HepG2 (cell line): ENCODE measurements at regions not wholly inside any gene's neighbourhood (a gene's known extent, or its start where the extent isn't known, plus 50 kb on each side); places are given as distances from the start of the nearest gene placed in this dataset.

Experiments used
- ATAC-seq: fragments of 200-7000 bp; cut with Tn5 transposase; 3 replicates; pipeline ENCODE4 v1.9.1; 2020; ENCODE audit warnings: mild to moderate bottlenecking, moderate library complexity
- BruUV-seq: library from RNA; stranded (reverse); fragments of 400-500 nt; replicated peaks from 2 replicates; lab custom pipeline; 2021; lab: Mats Ljungman, UMichigan
- CTCF ChIA-PET: fragments of 300-600 bp; formaldehyde crosslinking; extraction: SDS; loops from one replicate; lab custom pipeline; 2021; ENCODE audit warnings: low total read pairs, inconsistent platforms, low intra/inter-chr PET ratio; lab: Yijun Ruan, JAX
- POLR2A ChIA-PET: fragments of 350-600 bp; sonication (Branson Sonifier 250); formaldehyde crosslinking; loops from one replicate; lab custom pipeline; 2020; ENCODE audit warnings: antibody characterized with exemption, inconsistent platforms; lab: Yijun Ruan, JAX
- DNase-seq: peaks from one replicate; pipeline ENCODE4 v3.0.0-alpha.2; 2015; ENCODE audit warnings: low spot score
- FAIRE-seq: peaks from 3 replicates; lab custom pipeline; 2011; peaks lifted over from hg19 to GRCh38; lab: Jason Lieb, UNC
- H2AFZ ChIP-seq: one replicate; pipeline ENCODE4 v1.6.1; 2011; ENCODE audit warnings: low read length, inconsistent platforms
- H3K27ac ChIP-seq: fragments of 300-600 bp; 3 replicates; pipeline ENCODE4 v1.8.0; 2011; ENCODE audit warnings: mixed run types, mild to moderate bottlenecking, mixed read lengths, low read length, inconsistent platforms; ENCODE audit not compliant: insufficient read depth; ENCODE audit errors: extremely low read length
- H3K27me3 ChIP-seq, 2 experiments: fragments of 200-600 bp in 1 of 2; 2 replicates in 1 of 2; 3 replicates in 1 of 2; pipeline versions ENCODE4 v1.6.0 to v1.8.0; 2011; ENCODE audit warnings: low read length in 2 of 2, mild to moderate bottlenecking in 2 of 2, moderate library complexity in 2 of 2, inconsistent platforms in 1 of 2; ENCODE audit not compliant: insufficient read depth in 2 of 2, control insufficient read depth in 1 of 2
- H3K36me3 ChIP-seq, 2 experiments: fragments of 200-600 bp in 1 of 2; replicated peaks in 1 of 2; 2 replicates in 1 of 2; 3 replicates in 1 of 2; pipeline versions ENCODE4 v1.5.1 to v1.8.0; 2011; ENCODE audit warnings: low read length in 2 of 2, inconsistent platforms in 1 of 2; ENCODE audit not compliant: insufficient read depth in 2 of 2, control insufficient read depth in 1 of 2
- H3K4me1 ChIP-seq: 2 replicates; pipeline ENCODE4 v1.5.1; 2012; ENCODE audit warnings: low read length, inconsistent platforms; ENCODE audit not compliant: insufficient read depth
- H3K4me2 ChIP-seq: 2 replicates; pipeline ENCODE4 v1.6.0; 2011; ENCODE audit warnings: low read depth, low read length, inconsistent platforms
- H3K4me3 ChIP-seq, 3 experiments: fragments of 200-600 bp in 1 of 3; sonication (generic), shearing (Covaris generic) in 1 of 3; replicated peaks in 1 of 3; 2 replicates each; pipeline ENCODE4 v1.5.1; 2011 to 2016; ENCODE audit warnings: low read length in 3 of 3, inconsistent platforms in 2 of 3, low read depth in 2 of 3, mild to moderate bottlenecking in 2 of 3, control low read depth in 1 of 3, mixed read lengths in 1 of 3; ENCODE audit not compliant: insufficient read depth in 1 of 3
- H3K79me2 ChIP-seq: one replicate; pipeline ENCODE4 v1.6.1; 2011; ENCODE audit warnings: low read length, inconsistent platforms; ENCODE audit not compliant: insufficient read depth
- H3K9ac ChIP-seq: 2 replicates; pipeline ENCODE4 v1.6.0; 2011; ENCODE audit warnings: mild to moderate bottlenecking, low read depth, low read length, inconsistent platforms; ENCODE audit not compliant: insufficient read depth
- H3K9me3 ChIP-seq: 2 replicates; pipeline ENCODE4 v1.5.1; 2012; ENCODE audit warnings: mild to moderate bottlenecking, low read length
- H4K20me1 ChIP-seq: 2 replicates; pipeline ENCODE4 v1.6.0; 2011; ENCODE audit warnings: inconsistent platforms, mild to moderate bottlenecking, low read length, moderate library complexity; ENCODE audit not compliant: insufficient read depth
- ATAD3A ChIP-seq: sonication (generic); formaldehyde crosslinking; IDR thresholded peaks from 2 replicates; pipeline ENCODE4 v1.4.0; 2020; ENCODE audit warnings: missing genetic modification reagents
- JDP2 ChIP-seq: sonication (generic); formaldehyde crosslinking; IDR thresholded peaks from 2 replicates; pipeline ENCODE4 v1.8.1; 2022; ENCODE audit warnings: missing genetic modification reagents, borderline replicate concordance
- MLXIP ChIP-seq: sonication (generic); formaldehyde crosslinking; IDR thresholded peaks from 2 replicates; pipeline ENCODE4 v1.9.0; 2021; ENCODE audit warnings: missing genetic modification reagents, borderline replicate concordance
- NFE2L2 ChIP-seq: fragments of 150-350 bp; IDR thresholded peaks from 2 replicates; pipeline ENCODE4 v1.6.1; 2014; ENCODE audit warnings: low read length
- ZBTB8A ChIP-seq: sonication (generic); formaldehyde crosslinking; IDR thresholded peaks from 2 replicates; pipeline ENCODE4 v1.4.0; 2020; ENCODE audit warnings: mild to moderate bottlenecking, low read depth, missing genetic modification reagents, borderline replicate concordance
- ZNF619 ChIP-seq: sonication (generic); formaldehyde crosslinking; IDR thresholded peaks from 2 replicates; pipeline ENCODE4 v1.4.0; 2020; ENCODE audit warnings: mild to moderate bottlenecking, missing genetic modification reagents
- WGBS: methylation state at CpG from one replicate; pipeline ENCODE4 v1.1.6; 2017; ENCODE audit warnings: low lambda C conversion rate; 5-methylcytosine and 5-hydroxymethylcytosine counted together
- in situ Hi-C: cut with HindIII; loops from 2 replicates; pipeline ENCODE4 v1.10.0; 2017; ENCODE audit warnings: low pct_unique_long_range_greater_than_20kb; ENCODE audit not compliant: extremely low pct_ligation_motif_present
- intact Hi-C: fragments of 100-400 bp; cut with micrococcal nuclease; formaldehyde crosslinking; loops from one replicate; pipeline ENCODE4 v1.10.0; 2022; ENCODE audit not compliant: unreplicated experiment
- TF ChIP-seq, protein P1 (sequence below): IDR thresholded peaks from 2 replicates; pipeline ENCODE4 v1.6.1; 2018; ENCODE audit warnings: missing genetic modification reagents, mild to moderate bottlenecking, missing compliant biosample characterization
- TF ChIP-seq, protein P2 (sequence below): sonication (generic); formaldehyde crosslinking; IDR thresholded peaks from 2 replicates; pipeline ENCODE4 v1.4.0; 2020; ENCODE audit warnings: mild to moderate bottlenecking, missing genetic modification reagents

GRCh38 chr2:52210161-52210560 is 1178.2 kb upstream of the NRXN1 start:
- DNase-seq (no peak), ATAC-seq (no peak), FAIRE-seq (no peak)
- CTCF ChIA-PET: no interaction called here
- Histone ChIP-seq H3K9ac (no peak overlapping the region), H3K4me2 (no peak overlapping the region), H2AFZ (no peak overlapping the region), H3K27ac (no peak overlapping the region), H3K36me3 (no peaks in the 10 kb centered on the region), H3K4me3 (no peak overlapping the region), H4K20me1 (no peaks in the 10 kb centered on the region), H3K4me1 (no peaks in the 10 kb centered on the region), H3K9me3 (peaks cover 61% of the 10 kb centered on the region), H3K27me3 (no peaks in the 10 kb centered on the region), H3K79me2 (no peaks in the 10 kb centered on the region)
- intact Hi-C loops: no loop called here
- no TSS peak for BruUV-seq
- POLR2A ChIA-PET: no interaction called here
- in situ Hi-C loops: no loop called here
- TF ChIP-seq MLXIP (CRISPR knock-in tag): no peak
- TF ChIP-seq, protein P1, sequence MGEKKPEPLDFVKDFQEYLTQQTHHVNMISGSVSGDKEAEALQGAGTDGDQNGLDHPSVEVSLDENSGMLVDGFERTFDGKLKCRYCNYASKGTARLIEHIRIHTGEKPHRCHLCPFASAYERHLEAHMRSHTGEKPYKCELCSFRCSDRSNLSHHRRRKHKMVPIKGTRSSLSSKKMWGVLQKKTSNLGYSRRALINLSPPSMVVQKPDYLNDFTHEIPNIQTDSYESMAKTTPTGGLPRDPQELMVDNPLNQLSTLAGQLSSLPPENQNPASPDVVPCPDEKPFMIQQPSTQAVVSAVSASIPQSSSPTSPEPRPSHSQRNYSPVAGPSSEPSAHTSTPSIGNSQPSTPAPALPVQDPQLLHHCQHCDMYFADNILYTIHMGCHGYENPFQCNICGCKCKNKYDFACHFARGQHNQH (CRISPR knock-in tag): no peak
- WGBS: 0% methylated on average over 1 of the region's 1 CpG

GRCh38 chr2:52194342-52194741 is 1162.4 kb upstream of the NRXN1 start:
- H3K27me3 ChIP-seq: no peaks in the 10 kb centered on the region
- no peak overlapping the region for H3K4me3 ChIP-seq
- no peaks in the 10 kb centered on the region for H3K79me2 ChIP-seq
- in situ Hi-C loops: no loop called here
- H2AFZ ChIP-seq: no peak overlapping the region
- H3K36me3 ChIP-seq: no peaks in the 10 kb centered on the region
- no peak for DNase-seq
- no TSS peak for BruUV-seq
- WGBS: 55% methylated on average over 2 of the region's 2 CpGs
- ATAC-seq: no peak
- H3K4me2 ChIP-seq: no peak overlapping the region
- no peaks in the 10 kb centered on the region for H4K20me1 ChIP-seq
- POLR2A ChIA-PET: no interaction called here
- CTCF ChIA-PET: no interaction called here
- no peak for TF ChIP-seq ZNF619
- TF ChIP-seq, protein P2, sequence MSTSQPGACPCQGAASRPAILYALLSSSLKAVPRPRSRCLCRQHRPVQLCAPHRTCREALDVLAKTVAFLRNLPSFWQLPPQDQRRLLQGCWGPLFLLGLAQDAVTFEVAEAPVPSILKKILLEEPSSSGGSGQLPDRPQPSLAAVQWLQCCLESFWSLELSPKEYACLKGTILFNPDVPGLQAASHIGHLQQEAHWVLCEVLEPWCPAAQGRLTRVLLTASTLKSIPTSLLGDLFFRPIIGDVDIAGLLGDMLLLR (CRISPR knock-in tag): no peak
- no peak for TF ChIP-seq NFE2L2
- TF ChIP-seq JDP2: no peak
- no peak for TF ChIP-seq ZBTB8A
- no peak for TF ChIP-seq ATAD3A (CRISPR knock-in tag)
- H3K9ac ChIP-seq: no peak overlapping the region
- no peak for FAIRE-seq
- intact Hi-C loops: no loop called here
- no peak overlapping the region for H3K27ac ChIP-seq
- H3K4me1 ChIP-seq: no peaks in the 10 kb centered on the region
- peaks cover 49% of the 10 kb centered on the region for H3K9me3 ChIP-seq
